GM18508 (cell line): ENCODE measurements at regions not wholly inside any gene's neighbourhood (a gene's known extent, or its start where the extent isn't known, plus 50 kb on each side); places are given as distances from the start of the nearest gene placed in this dataset.

Experiments
- ATAC-seq: cut with Tn5 transposase; IDR thresholded peaks from one replicate; pipeline ENCODE4 v1.9.1; 2021; ENCODE audit warnings: moderate number of reproducible peaks; ENCODE audit not compliant: insufficient read depth, unreplicated experiment

GRCh38 chr4:157980158-157980557 lies 192.7 kb downstream of the GASK1B start:
- no peak for ATAC-seq

GRCh38 chr4:157978680-157979361 lies 194.0 kb downstream of the GASK1B start:
- ATAC-seq: peak; percentile 89

GRCh38 chr4:157977086-157977485 lies 195.7 kb downstream of the GASK1B start:
- no peak for ATAC-seq

GRCh38 chr4:157973297-157973696 lies 199.5 kb downstream of the GASK1B start:
- ATAC-seq: no peak

GRCh38 chr4:157964463-157964862 lies 208.4 kb downstream of the GASK1B start:
- no peak for ATAC-seq

GRCh38 chr4:157961229-157961990 lies 211.4 kb downstream of the GASK1B start:
- ATAC-seq: no peak

GRCh38 chr4:157957905-157958304 lies 214.9 kb downstream of the GASK1B start:
- ATAC-seq: no peak

- ATAC-seq: no peak
Measured at GRCh38 chr4:157942017-157942416, 230.8 kb downstream of the GASK1B start.

- no peak for ATAC-seq
Measured at GRCh38 chr4:157934151-157934550, 238.7 kb downstream of the GASK1B start.

- no peak for ATAC-seq
Measured at GRCh38 chr4:157932936-157933335, 239.9 kb downstream of the GASK1B start.

GRCh38 chr4:157929486-157929885 lies 243.3 kb downstream of the GASK1B start:
- no peak for ATAC-seq

- ATAC-seq: no peak
Measured at GRCh38 chr4:157918036-157918832, 254.6 kb downstream of the GASK1B start.

- ATAC-seq: no peak
Measured at GRCh38 chr4:157912212-157912611, 260.6 kb downstream of the GASK1B start.

- no peak for ATAC-seq
Measured at GRCh38 chr4:157911662-157912061, 261.2 kb downstream of the GASK1B start.

- no peak for ATAC-seq
Measured at GRCh38 chr4:157908691-157909090, 264.1 kb downstream of the GASK1B start.

GRCh38 chr4:157908031-157908430 lies 264.8 kb downstream of the GASK1B start:
- no peak for ATAC-seq

GRCh38 chr4:157907226-157907946 lies 265.4 kb downstream of the GASK1B start:
- ATAC-seq: no peak

GRCh38 chr4:157898836-157899605 lies 273.8 kb downstream of the GASK1B start:
- ATAC-seq: no peak

- ATAC-seq: no peak
Measured at GRCh38 chr4:157897855-157898370, 274.9 kb downstream of the GASK1B start.
